ENCODE measurements at regions not wholly inside any gene's neighbourhood (a gene's known extent, or its start where the extent isn't known, plus 50 kb on each side); places are given as distances from the start of the nearest gene placed in this dataset.
A peak's percentile ranks its signal among the peaks of the same experiment; 100 is the strongest.

- Histone ChIP-seq H3K36me3 (no peaks in the 10 kb centered on the region), H3K4me3 (no peak overlapping the region), H3K4me1 (no peaks in the 10 kb centered on the region), H3K27ac (no peak overlapping the region), H3K9me3 (peaks cover 7% of the 10 kb centered on the region), H3K27me3 (ENCODE audit: low read depth) (no peaks in the 10 kb centered on the region)
- ATAC-seq (peak; percentile 74 to 76), DNase-seq (no peak)
- intact Hi-C loops (cut with DNase I), result no loop called here
- peak; percentile 52 for TF ChIP-seq CTCF (IDR thresholded peaks at IDR 0.05)
Measured at GRCh38 chr1:101474039-101474665, 237.3 kb downstream of the S1PR1 start.

GRCh38 chr1:101476541-101476940, 239.7 kb downstream of the S1PR1 start:
- ATAC-seq, result no peak
- Histone ChIP-seq H3K27ac (no peak overlapping the region), H3K4me3 (no peak overlapping the region), H3K9me3 (peaks cover 7% of the 10 kb centered on the region), H3K36me3 (no peaks in the 10 kb centered on the region), H3K4me1 (peaks cover 12% of the 10 kb centered on the region), H3K27me3 (ENCODE audit: low read depth) (no peaks in the 10 kb centered on the region)
- no peak for TF ChIP-seq CTCF (IDR thresholded peaks at IDR 0.05)
- DNase-seq, result no peak
- intact Hi-C loops (cut with DNase I), result no loop called here

GRCh38 chr1:101479945-101480344, 243.1 kb downstream of the S1PR1 start:
- Histone ChIP-seq H3K27me3 (ENCODE audit: low read depth) (no peaks in the 10 kb centered on the region), H3K36me3 (no peaks in the 10 kb centered on the region), H3K4me1 (peaks cover 21% of the 10 kb centered on the region), H3K4me3 (no peak overlapping the region), H3K27ac (no peak overlapping the region), H3K9me3 (no peaks in the 10 kb centered on the region)
- ATAC-seq, result peak; percentile 51 to 83
- DNase-seq, result no peak
- no peak for TF ChIP-seq CTCF (IDR thresholded peaks at IDR 0.05)
- intact Hi-C loops (cut with DNase I), result no loop called here

GRCh38 chr1:101482306-101482705, 245.5 kb downstream of the S1PR1 start:
- Histone ChIP-seq H3K4me1 (peaks cover 29% of the 10 kb centered on the region), H3K9me3 (no peaks in the 10 kb centered on the region), H3K4me3 (no peak overlapping the region), H3K36me3 (no peaks in the 10 kb centered on the region), H3K27me3 (ENCODE audit: low read depth) (no peaks in the 10 kb centered on the region), H3K27ac (no peak overlapping the region)
- intact Hi-C loops (cut with DNase I), result no loop called here
- ATAC-seq, result no peak
- TF ChIP-seq CTCF (IDR thresholded peaks at IDR 0.05), result no peak
- DNase-seq, result no peak

GRCh38 chr1:101483982-101484688, 247.3 kb downstream of the S1PR1 start:
- no peak for TF ChIP-seq CTCF (IDR thresholded peaks at IDR 0.05)
- no peaks in the 10 kb centered on the region for H3K36me3 ChIP-seq
- H3K4me3 ChIP-seq, result no peak overlapping the region
- intact Hi-C loops (cut with DNase I), result no loop called here
- peaks cover 29% of the 10 kb centered on the region for H3K4me1 ChIP-seq
- H3K27me3 ChIP-seq (ENCODE audit: low read depth), result no peaks in the 10 kb centered on the region
- DNase-seq (no peak), ATAC-seq (no peak)
- H3K27ac ChIP-seq, result no peak overlapping the region
- H3K9me3 ChIP-seq, result no peaks in the 10 kb centered on the region
